Activated naive CD4-positive, alpha-beta T cell treated with anti-CD3 and anti-CD28 coated beads for 36 hours (primary cell): ENCODE measurements at regions not wholly inside any gene's neighbourhood (a gene's known extent, or its start where the extent isn't known, plus 50 kb on each side); places are given as distances from the start of the nearest gene placed in this dataset.

Source experiments
- CTCF ChIA-PET: fragments of 350-600 bp; sonication (Branson Sonifier 250); formaldehyde crosslinking; loops from one replicate; lab custom pipeline; 2021; ENCODE audit warnings: antibody characterized with exemption; lab: Charles Lee
- DNase-seq: peaks from one replicate; pipeline ENCODE4 v3.0.0-alpha.2; 2020
- H3K27ac Mint-ChIP-seq: one replicate; pipeline ENCODE4 v1.8.0; 2021; ENCODE audit warnings: mild to moderate bottlenecking, mixed read lengths
- H3K27me3 Mint-ChIP-seq: one replicate; pipeline ENCODE4 v1.8.0; 2021; ENCODE audit warnings: low read depth, mixed read lengths
- H3K36me3 Mint-ChIP-seq: one replicate; pipeline ENCODE4 v1.8.0; 2021; ENCODE audit warnings: low read depth, mixed read lengths
- H3K4me1 Mint-ChIP-seq: one replicate; pipeline ENCODE4 v1.8.0; 2021; ENCODE audit warnings: low read depth, mixed read lengths
- H3K4me3 Mint-ChIP-seq: one replicate; pipeline ENCODE4 v1.8.0; 2021; ENCODE audit warnings: mild to moderate bottlenecking, moderate library complexity, mixed read lengths
- H3K9me3 Mint-ChIP-seq: one replicate; pipeline ENCODE4 v1.8.0; 2021; ENCODE audit warnings: mixed read lengths
- intact Hi-C: fragments of 100-400 bp; cut with micrococcal nuclease; formaldehyde crosslinking; loops from one replicate; pipeline ENCODE4 v1.15.1; 2023

DNA sequence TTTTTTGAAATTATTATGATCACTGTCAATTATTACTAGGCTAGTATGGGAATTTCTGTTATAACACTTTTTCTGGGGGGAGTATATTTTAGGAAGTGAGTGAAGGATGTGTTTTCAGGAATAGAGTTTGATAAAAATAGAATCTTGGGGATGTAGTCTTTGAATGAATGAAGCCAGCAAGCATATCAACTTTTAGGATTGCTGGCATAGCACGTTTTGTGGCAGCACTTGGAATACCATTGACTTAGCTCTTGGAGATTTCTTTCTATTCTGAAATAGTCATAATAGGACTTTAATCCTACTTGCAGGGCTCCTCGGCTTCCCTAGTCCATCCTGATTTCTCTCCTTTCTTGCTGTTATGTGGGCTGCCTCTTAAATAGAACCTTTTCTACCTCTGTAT lies 141.6 kb downstream of the DACT1 start:
- no peak for DNase-seq
- CTCF ChIA-PET: no interaction called here
- Mint-ChIP-seq H3K9me3 (no peaks in the 10 kb centered on the region), H3K4me3 (no peak overlapping the region), H3K27ac (no peak overlapping the region), H3K4me1 (no peaks in the 10 kb centered on the region), H3K27me3 (no peaks in the 10 kb centered on the region), H3K36me3 (no peaks in the 10 kb centered on the region)
- intact Hi-C loops: no loop called here

DNA sequence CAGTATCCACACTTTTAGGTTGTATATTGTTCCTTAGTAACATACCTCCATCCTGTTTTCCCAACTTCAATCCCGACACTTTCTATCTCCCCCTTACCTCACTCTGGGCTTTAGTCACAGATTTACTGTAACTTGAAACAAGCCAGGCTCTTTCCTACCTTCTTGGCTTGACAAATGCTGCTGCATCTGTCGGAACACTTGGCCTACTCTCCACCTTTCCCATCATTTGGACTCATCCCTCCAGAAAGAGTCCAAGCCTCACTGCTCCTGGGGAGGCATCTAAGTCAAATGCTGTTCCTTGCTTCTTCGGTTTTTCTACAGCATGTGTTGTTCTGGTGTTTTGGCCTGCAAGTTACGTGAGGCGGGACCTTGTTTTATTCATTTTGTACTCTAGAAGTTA lies 142.4 kb downstream of the DACT1 start:
- intact Hi-C loops: no loop called here
- Mint-ChIP-seq H3K9me3 (no peaks in the 10 kb centered on the region), H3K4me3 (no peak overlapping the region), H3K36me3 (no peaks in the 10 kb centered on the region), H3K27ac (no peak overlapping the region), H3K27me3 (no peaks in the 10 kb centered on the region), H3K4me1 (no peaks in the 10 kb centered on the region)
- CTCF ChIA-PET: no interaction called here
- no peak for DNase-seq

DNA sequence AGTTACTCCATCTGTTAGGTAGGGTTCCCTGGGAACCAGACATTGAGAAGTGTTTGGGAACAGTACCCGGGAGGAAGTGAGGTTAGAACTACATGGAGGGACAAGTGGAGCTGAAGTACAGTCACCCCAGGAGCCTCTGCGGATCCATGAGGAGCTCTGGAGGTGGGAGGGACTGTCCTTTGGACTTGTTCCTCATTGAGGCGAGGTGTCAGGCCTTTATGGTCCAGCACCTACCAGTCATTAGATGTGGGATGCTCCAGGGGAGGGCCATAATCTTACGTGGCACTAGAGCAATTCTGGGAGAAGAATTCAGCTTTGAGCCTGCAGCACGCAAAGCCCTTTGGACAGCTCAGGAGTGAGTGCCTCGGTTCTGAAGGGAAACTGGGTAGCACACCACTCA lies 142.8 kb downstream of the DACT1 start:
- Mint-ChIP-seq H3K4me3 (no peak overlapping the region), H3K27me3 (no peaks in the 10 kb centered on the region), H3K9me3 (no peaks in the 10 kb centered on the region), H3K4me1 (no peaks in the 10 kb centered on the region), H3K27ac (no peak overlapping the region), H3K36me3 (no peaks in the 10 kb centered on the region)
- no peak for DNase-seq
- CTCF ChIA-PET: no interaction called here
- intact Hi-C loops: no loop called here

DNA sequence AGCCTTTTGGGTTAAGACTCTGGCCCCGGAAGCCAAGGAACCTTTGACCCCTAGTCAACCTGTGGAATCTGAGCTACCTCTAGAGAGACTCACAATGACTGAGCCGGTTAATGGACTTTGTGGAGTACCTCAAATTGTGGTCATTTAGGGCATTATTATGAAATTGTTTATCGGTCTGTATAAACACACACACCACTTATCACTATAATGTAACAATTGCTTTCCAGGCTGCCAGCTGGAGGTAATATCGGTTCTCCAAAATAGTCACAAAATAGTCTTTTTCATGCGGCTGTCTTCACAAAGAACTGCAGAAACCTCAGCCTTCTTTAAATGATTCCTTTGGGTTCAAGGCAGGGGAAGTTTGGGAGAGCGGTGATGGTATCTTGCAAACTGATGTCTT lies 144.2 kb downstream of the DACT1 start:
- H3K36me3 Mint-ChIP-seq: no peaks in the 10 kb centered on the region
- CTCF ChIA-PET: no interaction called here

DNA sequence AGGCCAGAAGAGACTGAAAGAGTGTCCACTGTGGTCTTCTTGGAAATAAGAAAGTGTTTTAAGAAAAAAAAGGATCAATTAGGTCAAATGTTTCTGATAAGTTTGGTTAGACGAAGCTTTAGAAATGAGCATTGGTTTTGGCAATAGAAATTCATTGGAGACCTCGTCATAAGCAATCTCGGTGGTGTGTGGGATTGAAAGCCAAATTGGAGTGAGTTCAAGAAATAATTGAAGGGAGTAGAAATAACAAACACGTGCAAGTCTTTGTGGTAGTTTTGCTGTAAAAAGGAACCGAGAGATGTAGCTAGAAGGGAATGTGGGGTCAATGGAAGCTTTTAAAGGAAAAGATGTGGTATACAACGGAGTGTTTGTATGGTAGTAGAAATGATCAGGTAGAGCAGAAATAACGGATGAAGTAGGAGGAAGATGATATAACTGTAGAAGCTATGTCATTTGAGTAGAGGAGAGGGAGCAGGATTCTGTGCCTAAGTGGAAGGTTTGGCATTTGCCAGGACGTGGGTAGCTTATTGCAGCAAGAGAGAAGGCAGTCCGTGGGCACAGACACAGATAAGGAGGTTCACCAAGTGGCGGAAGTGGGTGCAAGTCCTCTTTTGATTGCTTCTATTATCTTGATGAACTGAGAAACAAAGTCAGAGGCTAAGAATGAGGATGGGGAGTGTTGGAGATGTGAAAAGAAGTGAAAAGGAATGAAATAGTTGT lies 146.2 kb downstream of the DACT1 start:
- Mint-ChIP-seq H3K36me3 (no peaks in the 10 kb centered on the region), H3K4me3 (no peak overlapping the region), H3K27ac (no peak overlapping the region), H3K27me3 (no peaks in the 10 kb centered on the region), H3K4me1 (no peaks in the 10 kb centered on the region), H3K9me3 (no peaks in the 10 kb centered on the region)
- DNase-seq: no peak
- intact Hi-C loops: no loop called here
- CTCF ChIA-PET: interaction anchor here (1.3 kb wide), 1 partner anchor 11 kb away, joined by 5 read pairs; no protein-coding TSS in a partner anchor

More for the DNA sequence above, 144.2 kb downstream of the DACT1 start:
- Mint-ChIP-seq H3K27me3 (no peaks in the 10 kb centered on the region), H3K4me3 (no peak overlapping the region), H3K27ac (no peak overlapping the region), H3K4me1 (no peaks in the 10 kb centered on the region), H3K9me3 (no peaks in the 10 kb centered on the region)
- no peak for DNase-seq
- intact Hi-C loops: no loop called here

DNA sequence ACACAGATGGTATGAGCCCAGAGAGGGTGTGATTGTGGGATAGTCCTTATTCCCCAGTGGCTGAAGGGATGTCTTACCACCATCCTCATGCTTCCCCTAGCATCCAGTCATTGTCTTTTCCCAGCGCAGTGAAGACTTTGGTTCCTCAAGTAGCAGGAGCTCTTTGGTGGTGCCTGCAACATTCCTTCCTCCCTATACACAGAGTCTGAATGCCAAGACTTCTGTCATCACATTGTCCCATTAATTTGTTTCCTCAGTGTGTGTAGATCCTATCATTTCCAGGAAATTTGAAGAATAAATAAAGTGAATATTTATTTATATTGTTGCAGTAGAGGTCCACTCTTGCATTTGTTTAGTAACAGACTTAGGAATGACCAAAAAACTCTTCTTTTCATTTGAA lies 147.2 kb downstream of the DACT1 start:
- CTCF ChIA-PET: no interaction called here
- no peaks in the 10 kb centered on the region for H3K9me3 Mint-ChIP-seq

DNA sequence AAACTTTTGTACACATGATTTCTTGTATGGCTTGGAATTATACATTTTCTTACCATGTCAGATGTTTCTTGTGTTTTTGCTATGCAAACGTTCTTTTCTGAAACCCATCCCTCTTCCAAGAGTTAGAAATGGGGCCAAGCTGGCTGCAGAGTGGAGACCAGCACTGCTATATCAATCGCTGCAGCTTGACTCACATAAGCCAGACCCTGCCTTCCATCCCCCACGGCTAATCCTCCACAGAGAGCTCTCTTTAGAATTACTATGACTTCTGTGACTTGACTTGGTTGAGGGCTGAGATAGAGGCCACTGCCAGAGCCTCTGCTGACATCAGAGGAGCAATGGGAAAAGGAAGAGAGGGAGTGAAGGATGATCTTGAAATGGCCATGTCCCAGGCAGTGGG lies 147.9 kb downstream of the DACT1 start:
- Mint-ChIP-seq H3K4me1 (no peaks in the 10 kb centered on the region), H3K4me3 (no peak overlapping the region), H3K9me3 (no peaks in the 10 kb centered on the region), H3K27ac (no peak overlapping the region), H3K27me3 (no peaks in the 10 kb centered on the region), H3K36me3 (no peaks in the 10 kb centered on the region)
- no peak for DNase-seq
- intact Hi-C loops: no loop called here
- CTCF ChIA-PET: interaction anchor here (1.2 kb wide), 1 partner anchor 12 kb away, joined by 3 read pairs; no protein-coding TSS in a partner anchor

More for the DNA sequence above, 147.2 kb downstream of the DACT1 start:
- no peaks in the 10 kb centered on the region for H3K36me3 Mint-ChIP-seq
- no peak overlapping the region for H3K27ac Mint-ChIP-seq
- no peaks in the 10 kb centered on the region for H3K27me3 Mint-ChIP-seq
- no peak for DNase-seq
- no peak overlapping the region for H3K4me3 Mint-ChIP-seq
- intact Hi-C loops: no loop called here
- H3K4me1 Mint-ChIP-seq: no peaks in the 10 kb centered on the region

DNA sequence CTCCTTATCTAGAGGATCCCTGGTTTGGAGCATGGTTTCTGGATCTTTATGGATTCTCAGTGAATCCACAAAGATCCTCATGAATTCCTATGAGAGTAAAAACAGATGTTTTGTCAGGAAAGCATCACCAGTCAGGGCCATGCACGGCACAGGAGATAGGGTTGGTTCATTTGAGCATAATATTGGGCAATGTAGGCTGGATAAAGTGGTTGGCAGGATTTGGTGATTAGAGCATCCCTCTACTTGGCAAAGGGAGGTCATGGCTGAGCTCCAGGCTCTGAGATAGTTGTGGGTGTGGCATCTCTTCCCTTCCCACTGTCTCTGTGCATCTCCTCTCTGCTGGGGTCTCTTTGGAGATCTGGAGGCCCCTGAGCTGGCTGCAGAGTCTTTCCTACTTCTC lies 149.8 kb downstream of the DACT1 start:
- no peaks in the 10 kb centered on the region for H3K27me3 Mint-ChIP-seq
- intact Hi-C loops: no loop called here
- no peaks in the 10 kb centered on the region for H3K4me1 Mint-ChIP-seq
- H3K27ac Mint-ChIP-seq: no peak overlapping the region
- no peak overlapping the region for H3K4me3 Mint-ChIP-seq
- H3K9me3 Mint-ChIP-seq: no peaks in the 10 kb centered on the region
- DNase-seq: no peak
- no peaks in the 10 kb centered on the region for H3K36me3 Mint-ChIP-seq
- CTCF ChIA-PET: no interaction called here

DNA sequence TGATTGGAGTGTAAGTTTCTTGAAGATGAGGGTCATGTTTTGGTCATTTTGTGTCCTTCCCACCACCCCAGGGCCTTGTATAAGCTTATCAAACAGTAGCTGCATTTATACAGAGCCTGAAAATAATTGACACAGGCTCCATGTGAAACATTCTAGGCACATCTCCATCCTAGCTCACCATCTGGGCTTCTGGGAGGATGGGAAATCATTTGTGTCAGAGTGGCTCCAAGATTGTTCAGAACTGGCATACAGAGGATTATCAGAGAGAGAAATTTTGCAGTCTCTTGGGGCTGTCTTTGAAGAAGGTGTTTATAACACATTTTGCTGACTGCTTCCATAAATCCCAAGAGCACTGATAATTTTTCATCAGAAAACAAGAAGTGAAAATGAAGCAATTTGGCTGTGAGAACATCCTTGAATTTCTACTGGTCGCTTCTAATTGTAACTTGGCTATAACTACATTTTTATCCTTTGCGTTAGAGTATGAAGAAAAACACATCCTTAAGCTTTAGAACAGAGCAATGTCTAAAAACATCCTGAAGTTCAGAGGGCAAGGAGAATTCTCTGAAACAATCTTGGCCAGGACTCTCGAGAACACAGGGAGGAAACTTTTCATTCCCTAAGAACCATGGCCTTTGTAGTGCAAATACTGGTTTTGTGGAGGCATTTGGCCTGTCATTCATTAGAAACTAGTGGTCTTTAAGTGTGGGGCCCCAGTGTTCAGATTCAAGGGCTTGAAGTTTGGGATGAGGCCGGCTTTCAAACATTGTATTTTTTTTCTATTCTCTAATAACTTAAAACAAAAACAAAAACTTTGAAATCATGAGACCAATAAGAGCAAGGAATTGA lies 151.1 kb downstream of the DACT1 start:
- intact Hi-C loops: no loop called here
- H3K27ac Mint-ChIP-seq: no peak overlapping the region
- no peak overlapping the region for H3K4me3 Mint-ChIP-seq
- no peaks in the 10 kb centered on the region for H3K9me3 Mint-ChIP-seq
- H3K27me3 Mint-ChIP-seq: no peaks in the 10 kb centered on the region
- CTCF ChIA-PET: interaction anchor here (1.0 to 1.1 kb wide), 2 partner anchors 288 to 312 kb away, joined by 3 read pairs; no protein-coding TSS in a partner anchor
- H3K36me3 Mint-ChIP-seq: no peaks in the 10 kb centered on the region
- DNase-seq: no peak
- no peaks in the 10 kb centered on the region for H3K4me1 Mint-ChIP-seq

DNA sequence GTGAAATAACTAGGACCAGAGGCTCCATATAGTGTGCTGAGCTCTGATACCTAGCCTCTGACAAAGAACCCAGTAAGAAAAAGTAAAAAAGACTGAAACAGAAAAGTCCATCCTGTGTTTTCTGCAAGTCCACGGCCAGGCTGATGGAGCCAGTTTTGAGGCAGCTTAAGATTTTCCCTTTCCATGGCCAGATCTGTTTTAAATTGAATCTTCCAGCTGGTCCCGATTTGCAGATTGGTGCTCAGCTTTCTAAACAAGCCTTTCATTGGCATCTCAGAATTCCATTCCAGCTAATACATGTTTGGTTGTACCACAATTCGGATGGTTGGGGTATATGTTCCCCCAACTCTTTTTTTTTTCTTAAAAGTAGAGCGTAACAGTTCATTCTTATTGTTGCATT lies 152.0 kb downstream of the DACT1 start:
- Mint-ChIP-seq H3K4me3 (no peak overlapping the region), H3K4me1 (peaks cover 2% of the 10 kb centered on the region), H3K27me3 (no peaks in the 10 kb centered on the region), H3K9me3 (no peaks in the 10 kb centered on the region), H3K36me3 (no peaks in the 10 kb centered on the region), H3K27ac (no peak overlapping the region)
- DNase-seq: no peak
- intact Hi-C loops: no loop called here
- CTCF ChIA-PET: interaction anchor here (0.6 to 1.1 kb wide), 3 partner anchors 289 to 389 kb away, joined by 3 read pairs; no protein-coding TSS in a partner anchor

DNA sequence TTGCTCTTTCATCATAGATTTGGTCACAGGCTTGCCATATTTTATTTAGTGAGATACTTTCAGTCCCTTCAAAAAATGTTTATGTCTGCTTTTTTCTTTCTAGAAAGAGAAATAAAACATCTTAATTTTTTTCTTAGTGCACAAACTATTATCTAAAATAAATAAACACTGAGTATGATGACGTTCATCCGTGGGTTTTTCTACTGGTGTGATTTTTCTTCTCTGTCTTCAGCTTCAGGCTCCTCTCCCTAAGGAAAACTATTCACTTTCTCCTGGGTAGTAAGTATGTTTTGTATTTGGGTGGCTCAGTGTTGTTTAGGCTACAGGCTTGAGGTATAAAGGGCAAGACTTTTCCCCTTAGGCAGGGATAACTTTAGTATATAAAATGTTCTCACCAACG lies 154.7 kb downstream of the DACT1 start:
- no peaks in the 10 kb centered on the region for H3K27me3 Mint-ChIP-seq
- H3K36me3 Mint-ChIP-seq: no peaks in the 10 kb centered on the region
- H3K4me1 Mint-ChIP-seq: peaks cover 2% of the 10 kb centered on the region
- no peak for DNase-seq
- no peaks in the 10 kb centered on the region for H3K9me3 Mint-ChIP-seq
- H3K27ac Mint-ChIP-seq: no peak overlapping the region
- no peak overlapping the region for H3K4me3 Mint-ChIP-seq
- intact Hi-C loops: no loop called here
- CTCF ChIA-PET: no interaction called here

DNA sequence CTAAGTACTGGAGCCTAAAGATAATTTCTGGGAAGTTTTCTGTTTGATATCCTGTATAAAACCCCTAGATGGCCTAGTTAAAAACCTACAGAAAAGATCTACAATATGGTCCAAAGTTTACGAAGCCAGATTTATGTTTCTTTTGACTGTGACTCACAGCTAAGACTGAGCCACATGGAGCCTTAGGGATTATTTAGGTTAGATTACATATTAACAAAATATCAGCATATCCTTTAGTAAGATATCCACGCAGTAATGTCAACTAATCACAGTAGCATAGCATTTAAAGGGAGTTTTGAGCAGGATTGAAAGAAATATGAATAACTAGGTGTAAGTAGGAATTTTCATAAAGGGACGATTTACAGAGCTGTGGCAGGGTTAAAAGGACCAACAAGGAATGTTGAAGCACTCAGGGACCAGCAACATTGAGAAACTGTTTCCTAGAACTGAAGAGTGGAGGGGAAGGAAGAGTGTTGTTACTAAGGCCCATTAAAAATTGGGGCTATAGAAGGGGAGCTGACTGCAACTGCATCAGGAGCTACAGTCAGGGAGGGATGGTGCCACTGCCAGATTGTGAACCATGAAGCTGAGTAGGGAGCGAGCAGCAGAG lies 155.5 kb downstream of the DACT1 start:
- Mint-ChIP-seq H3K9me3 (no peaks in the 10 kb centered on the region), H3K36me3 (no peaks in the 10 kb centered on the region), H3K4me1 (peaks cover 2% of the 10 kb centered on the region), H3K27ac (no peak overlapping the region), H3K27me3 (no peaks in the 10 kb centered on the region), H3K4me3 (no peak overlapping the region)
- no peak for DNase-seq
- CTCF ChIA-PET: no interaction called here
- intact Hi-C loops: no loop called here
